ENCODE measurements at regions not wholly inside any gene's neighbourhood (a gene's known extent, or its start where the extent isn't known, plus 50 kb on each side); places are given as distances from the start of the nearest gene placed in this dataset.

GRCh38 chr2:71906357-71906973, 241.2 kb downstream of the CYP26B1 start:
- Mint-ChIP-seq H3K27me3 (ENCODE audit: insufficient read depth, low read depth, poor library complexity) (no peaks in the 10 kb centered on the region), H3K9me3 (peaks cover 19% of the 10 kb centered on the region), H3K4me1 (no peaks in the 10 kb centered on the region), H3K27ac (no peak overlapping the region), H3K4me3 (no peak overlapping the region), H3K36me3 (ENCODE audit: low read depth) (peaks cover 4% of the 10 kb centered on the region; the same call in 2 of the 3 replicates)
- Histone ChIP-seq H2AFZ (no peak overlapping the region), H3K9me2 (ENCODE audit: insufficient read depth) (no peaks in the 10 kb centered on the region), H3F3A (replicated peaks; ENCODE audit: low read depth) (no peaks in the 10 kb centered on the region), H3K27ac (ENCODE audit: low read depth) (no peak overlapping the region), H3K79me2 (replicated peaks; ENCODE audit: insufficient read depth) (no peaks in the 10 kb centered on the region), H3K4me2 (no peak overlapping the region), H3K4me1 (ENCODE audit: insufficient read depth) (no peaks in the 10 kb centered on the region), H3K27me3 (ENCODE audit: insufficient read depth) (no peaks in the 10 kb centered on the region), H3K4me3 (no peak overlapping the region), H4K20me1 (replicated peaks; ENCODE audit: insufficient read depth) (no peaks in the 10 kb centered on the region), H3K36me3 (ENCODE audit: insufficient read depth) (no peaks in the 10 kb centered on the region)
- no peak for ATAC-seq
- no peak for DNase-seq (ENCODE audit: low spot score)
- TF ChIP-seq POLR2AphosphoS5 (IDR thresholded peaks at IDR 0.05; ENCODE audit: low read depth) (no peak), ZNF114 (CRISPR knock-in tag; IDR thresholded peaks at IDR 0.05) (no peak), CREB1 (CRISPR knock-in tag; IDR thresholded peaks at IDR 0.05; ENCODE audit: low read depth) (no peak), EZH2 (IDR thresholded peaks at IDR 0.05; ENCODE audit: low read depth, unreplicated experiment) (no peak), ZNF331 (CRISPR knock-in tag; IDR thresholded peaks at IDR 0.05; ENCODE audit: low read depth) (no peak), EZH2phosphoT487 (IDR thresholded peaks at IDR 0.05; ENCODE audit: unreplicated experiment) (no peak), STAT1 (IDR thresholded peaks at IDR 0.05; ENCODE audit: unreplicated experiment) (no peak)
- TF ChIP-seq, protein P1, sequence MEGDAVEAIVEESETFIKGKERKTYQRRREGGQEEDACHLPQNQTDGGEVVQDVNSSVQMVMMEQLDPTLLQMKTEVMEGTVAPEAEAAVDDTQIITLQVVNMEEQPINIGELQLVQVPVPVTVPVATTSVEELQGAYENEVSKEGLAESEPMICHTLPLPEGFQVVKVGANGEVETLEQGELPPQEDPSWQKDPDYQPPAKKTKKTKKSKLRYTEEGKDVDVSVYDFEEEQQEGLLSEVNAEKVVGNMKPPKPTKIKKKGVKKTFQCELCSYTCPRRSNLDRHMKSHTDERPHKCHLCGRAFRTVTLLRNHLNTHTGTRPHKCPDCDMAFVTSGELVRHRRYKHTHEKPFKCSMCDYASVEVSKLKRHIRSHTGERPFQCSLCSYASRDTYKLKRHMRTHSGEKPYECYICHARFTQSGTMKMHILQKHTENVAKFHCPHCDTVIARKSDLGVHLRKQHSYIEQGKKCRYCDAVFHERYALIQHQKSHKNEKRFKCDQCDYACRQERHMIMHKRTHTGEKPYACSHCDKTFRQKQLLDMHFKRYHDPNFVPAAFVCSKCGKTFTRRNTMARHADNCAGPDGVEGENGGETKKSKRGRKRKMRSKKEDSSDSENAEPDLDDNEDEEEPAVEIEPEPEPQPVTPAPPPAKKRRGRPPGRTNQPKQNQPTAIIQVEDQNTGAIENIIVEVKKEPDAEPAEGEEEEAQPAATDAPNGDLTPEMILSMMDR (conservative IDR thresholded peaks at IDR 0.05; ENCODE audit: low read depth in 2 of 2): no peak
- TF ChIP-seq, protein P2, sequence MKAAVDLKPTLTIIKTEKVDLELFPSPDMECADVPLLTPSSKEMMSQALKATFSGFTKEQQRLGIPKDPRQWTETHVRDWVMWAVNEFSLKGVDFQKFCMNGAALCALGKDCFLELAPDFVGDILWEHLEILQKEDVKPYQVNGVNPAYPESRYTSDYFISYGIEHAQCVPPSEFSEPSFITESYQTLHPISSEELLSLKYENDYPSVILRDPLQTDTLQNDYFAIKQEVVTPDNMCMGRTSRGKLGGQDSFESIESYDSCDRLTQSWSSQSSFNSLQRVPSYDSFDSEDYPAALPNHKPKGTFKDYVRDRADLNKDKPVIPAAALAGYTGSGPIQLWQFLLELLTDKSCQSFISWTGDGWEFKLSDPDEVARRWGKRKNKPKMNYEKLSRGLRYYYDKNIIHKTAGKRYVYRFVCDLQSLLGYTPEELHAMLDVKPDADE (IDR thresholded peaks at IDR 0.05): no peak
- TF ChIP-seq, protein P3, sequence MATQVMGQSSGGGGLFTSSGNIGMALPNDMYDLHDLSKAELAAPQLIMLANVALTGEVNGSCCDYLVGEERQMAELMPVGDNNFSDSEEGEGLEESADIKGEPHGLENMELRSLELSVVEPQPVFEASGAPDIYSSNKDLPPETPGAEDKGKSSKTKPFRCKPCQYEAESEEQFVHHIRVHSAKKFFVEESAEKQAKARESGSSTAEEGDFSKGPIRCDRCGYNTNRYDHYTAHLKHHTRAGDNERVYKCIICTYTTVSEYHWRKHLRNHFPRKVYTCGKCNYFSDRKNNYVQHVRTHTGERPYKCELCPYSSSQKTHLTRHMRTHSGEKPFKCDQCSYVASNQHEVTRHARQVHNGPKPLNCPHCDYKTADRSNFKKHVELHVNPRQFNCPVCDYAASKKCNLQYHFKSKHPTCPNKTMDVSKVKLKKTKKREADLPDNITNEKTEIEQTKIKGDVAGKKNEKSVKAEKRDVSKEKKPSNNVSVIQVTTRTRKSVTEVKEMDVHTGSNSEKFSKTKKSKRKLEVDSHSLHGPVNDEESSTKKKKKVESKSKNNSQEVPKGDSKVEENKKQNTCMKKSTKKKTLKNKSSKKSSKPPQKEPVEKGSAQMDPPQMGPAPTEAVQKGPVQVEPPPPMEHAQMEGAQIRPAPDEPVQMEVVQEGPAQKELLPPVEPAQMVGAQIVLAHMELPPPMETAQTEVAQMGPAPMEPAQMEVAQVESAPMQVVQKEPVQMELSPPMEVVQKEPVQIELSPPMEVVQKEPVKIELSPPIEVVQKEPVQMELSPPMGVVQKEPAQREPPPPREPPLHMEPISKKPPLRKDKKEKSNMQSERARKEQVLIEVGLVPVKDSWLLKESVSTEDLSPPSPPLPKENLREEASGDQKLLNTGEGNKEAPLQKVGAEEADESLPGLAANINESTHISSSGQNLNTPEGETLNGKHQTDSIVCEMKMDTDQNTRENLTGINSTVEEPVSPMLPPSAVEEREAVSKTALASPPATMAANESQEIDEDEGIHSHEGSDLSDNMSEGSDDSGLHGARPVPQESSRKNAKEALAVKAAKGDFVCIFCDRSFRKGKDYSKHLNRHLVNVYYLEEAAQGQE (IDR thresholded peaks at IDR 0.05; ENCODE audit: unreplicated experiment): no peak
